ENCODE measurements at regions not wholly inside any gene's neighbourhood (a gene's known extent, or its start where the extent isn't known, plus 50 kb on each side); places are given as distances from the start of the nearest gene placed in this dataset.

DNA sequence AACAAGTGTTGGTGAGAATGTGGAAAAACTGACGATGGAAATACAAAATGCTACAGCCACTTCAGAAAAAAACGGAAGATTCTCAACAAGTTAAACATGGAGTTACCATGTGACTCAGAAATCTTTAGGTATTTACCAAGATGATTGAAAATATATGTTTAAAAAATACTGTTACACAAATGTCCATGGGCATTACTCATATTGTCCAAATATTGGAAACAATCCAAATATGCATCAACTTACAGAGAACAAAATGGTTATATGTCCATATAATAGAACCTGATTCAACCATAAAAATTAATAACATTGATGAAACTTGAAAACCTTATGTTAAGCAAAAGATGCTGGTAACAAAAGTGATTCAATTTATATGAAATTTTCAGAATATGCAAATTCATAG lies 1057.7 kb upstream of the TMEM132C start:
- TF ChIP-seq, protein P1, sequence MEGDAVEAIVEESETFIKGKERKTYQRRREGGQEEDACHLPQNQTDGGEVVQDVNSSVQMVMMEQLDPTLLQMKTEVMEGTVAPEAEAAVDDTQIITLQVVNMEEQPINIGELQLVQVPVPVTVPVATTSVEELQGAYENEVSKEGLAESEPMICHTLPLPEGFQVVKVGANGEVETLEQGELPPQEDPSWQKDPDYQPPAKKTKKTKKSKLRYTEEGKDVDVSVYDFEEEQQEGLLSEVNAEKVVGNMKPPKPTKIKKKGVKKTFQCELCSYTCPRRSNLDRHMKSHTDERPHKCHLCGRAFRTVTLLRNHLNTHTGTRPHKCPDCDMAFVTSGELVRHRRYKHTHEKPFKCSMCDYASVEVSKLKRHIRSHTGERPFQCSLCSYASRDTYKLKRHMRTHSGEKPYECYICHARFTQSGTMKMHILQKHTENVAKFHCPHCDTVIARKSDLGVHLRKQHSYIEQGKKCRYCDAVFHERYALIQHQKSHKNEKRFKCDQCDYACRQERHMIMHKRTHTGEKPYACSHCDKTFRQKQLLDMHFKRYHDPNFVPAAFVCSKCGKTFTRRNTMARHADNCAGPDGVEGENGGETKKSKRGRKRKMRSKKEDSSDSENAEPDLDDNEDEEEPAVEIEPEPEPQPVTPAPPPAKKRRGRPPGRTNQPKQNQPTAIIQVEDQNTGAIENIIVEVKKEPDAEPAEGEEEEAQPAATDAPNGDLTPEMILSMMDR (IDR thresholded peaks at IDR 0.05; ENCODE audit: extremely low read depth in 1 of 2, insufficient read depth in 1 of 2, low read depth in 1 of 2, low read length in 2 of 2), result no peak
- no peak for TF ChIP-seq MYC (IDR thresholded peaks at IDR 0.05; ENCODE audit: low read depth, low read length)
- no peak for TF ChIP-seq POLR2A (IDR thresholded peaks at IDR 0.05; ENCODE audit: low read depth, low read length)

All from endothelial cell of umbilical vein (primary cell).